ENCODE measurements at regions not wholly inside any gene's neighbourhood (a gene's known extent, or its start where the extent isn't known, plus 50 kb on each side); places are given as distances from the start of the nearest gene placed in this dataset.

DNA sequence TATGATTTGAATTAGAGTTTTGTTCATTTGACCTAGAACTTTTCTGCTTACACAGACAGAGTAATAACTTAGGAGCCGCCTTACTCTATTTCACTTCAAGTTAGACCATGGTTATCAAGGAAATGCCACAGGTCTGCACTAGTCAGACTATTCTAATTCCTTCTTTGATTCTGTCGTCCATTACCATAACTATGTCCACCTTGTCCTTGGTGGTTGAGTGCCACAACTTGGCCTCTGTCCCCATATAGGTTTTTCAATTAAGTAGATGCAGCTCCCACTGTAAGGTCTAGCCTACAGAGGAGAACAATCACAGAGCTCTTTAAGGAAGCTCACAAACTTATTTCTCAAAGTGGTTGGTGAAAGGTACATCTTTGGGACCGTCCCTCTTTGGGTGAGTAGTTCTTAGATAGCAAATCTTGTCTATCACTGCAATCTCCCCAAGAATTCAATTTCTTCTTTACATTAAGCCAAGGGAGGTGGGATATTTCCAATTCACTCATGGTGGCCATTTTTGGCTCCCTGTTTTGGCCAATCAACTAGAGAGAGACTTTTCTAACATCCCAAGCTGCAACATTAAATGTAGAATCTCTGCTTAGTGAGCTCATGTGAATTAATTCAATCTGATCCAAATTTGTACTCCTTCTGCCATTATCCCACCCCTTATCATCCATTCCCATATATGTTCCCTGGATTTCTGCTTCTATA is 434.6 kb downstream of the ADAMTS20 start:
- DNase-seq, result no peak

- DNase-seq, result no peak
Observed at GRCh38 chr12:43115441-43116160, 436.4 kb downstream of the ADAMTS20 start.

- no peak for DNase-seq
Observed at GRCh38 chr12:43114316-43114715, 437.7 kb downstream of the ADAMTS20 start.

DNA sequence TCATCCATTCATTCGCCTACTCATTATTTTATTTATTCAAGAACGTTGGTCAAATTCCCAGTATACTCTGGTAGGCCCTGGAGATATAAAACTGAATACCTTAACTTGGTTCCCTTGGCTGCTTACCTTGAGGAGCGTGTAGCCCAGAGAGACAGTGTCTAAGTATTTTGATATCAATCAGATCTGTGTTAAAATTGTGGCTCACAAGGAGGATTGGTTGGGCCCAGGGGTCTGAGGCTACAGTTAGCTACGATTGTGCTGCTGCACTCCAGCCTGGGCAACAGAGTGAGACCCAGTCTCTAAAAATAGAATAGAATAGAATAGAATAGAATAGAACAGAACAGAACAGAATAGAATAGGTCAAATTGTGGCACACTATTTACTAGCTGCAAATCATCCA is 438.4 kb downstream of the ADAMTS20 start:
- DNase-seq, result no peak

DNA sequence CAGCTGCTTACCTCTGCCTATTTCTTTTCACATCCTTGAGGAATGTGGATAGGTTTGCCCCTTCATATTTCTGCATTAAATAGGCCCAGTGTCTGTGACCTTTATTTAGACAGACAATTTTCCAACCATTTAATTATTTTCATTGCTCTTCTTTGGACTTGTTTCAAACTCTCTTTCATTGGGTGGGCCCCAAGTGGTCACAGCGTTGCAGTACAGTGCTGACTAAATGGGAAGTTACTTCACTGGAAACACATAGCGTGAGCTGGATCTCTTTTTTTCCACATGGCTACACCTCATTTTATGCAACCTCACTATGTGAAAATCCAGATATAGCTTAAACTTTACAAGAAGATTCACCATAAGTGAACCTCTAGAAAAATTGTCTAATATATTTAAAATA is 438.9 kb downstream of the ADAMTS20 start:
- DNase-seq, result no peak

- DNase-seq, result no peak
Observed at GRCh38 chr12:43112101-43112920, 439.7 kb downstream of the ADAMTS20 start.

- DNase-seq, result no peak
Observed at GRCh38 chr12:43111608-43112007, 440.4 kb downstream of the ADAMTS20 start.

DNA sequence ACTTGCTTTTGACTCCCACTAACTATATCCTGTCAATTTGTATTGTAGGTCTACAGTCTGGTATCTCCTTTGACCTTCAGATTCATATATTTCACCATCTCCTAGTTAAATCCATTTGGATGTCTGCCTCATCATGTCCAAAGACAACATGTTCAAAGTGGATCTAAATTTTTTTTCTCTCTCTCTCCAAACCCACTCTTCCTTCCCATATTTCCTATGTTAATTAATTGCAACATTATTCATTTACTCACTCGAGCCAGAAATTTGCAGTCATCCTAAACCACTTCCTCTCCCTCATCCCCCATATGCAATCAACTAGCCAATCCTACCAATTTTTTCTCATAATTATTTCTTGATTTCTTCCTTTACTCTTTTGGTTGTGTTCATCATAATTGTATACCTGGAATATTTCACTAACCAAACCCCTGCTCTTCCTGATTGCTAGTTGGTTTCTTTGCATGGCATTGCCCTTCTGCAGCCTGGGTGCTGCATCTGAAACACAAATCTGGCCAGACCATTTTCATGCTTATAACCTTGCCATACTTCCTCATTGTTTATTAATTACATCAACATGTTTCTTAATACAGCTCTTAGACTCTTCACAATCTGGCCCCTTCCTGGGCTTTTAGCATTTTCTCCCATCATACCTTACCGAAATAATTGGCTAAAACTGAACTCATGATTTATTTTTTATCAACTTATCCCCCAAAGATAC is 442.2 kb downstream of the ADAMTS20 start:
- no peak for DNase-seq

DNA sequence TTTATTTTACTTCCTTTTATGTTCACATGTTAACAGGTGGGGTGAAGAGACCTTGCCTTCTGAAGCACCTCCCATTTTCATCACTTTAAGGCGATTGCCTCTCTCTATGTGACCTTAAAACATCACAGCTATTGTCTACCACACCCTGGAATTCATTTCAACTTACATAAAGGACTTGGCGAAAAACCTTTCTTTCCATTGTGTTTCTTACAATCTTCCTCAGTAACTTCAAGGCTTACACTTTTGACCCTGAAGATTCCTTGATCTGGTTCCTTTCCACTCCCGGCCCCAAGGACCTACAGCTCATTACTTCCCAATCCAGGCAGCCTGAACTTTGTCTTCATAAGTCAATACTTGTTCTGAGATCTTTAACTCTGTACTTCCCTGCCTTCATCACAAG is 443.3 kb downstream of the ADAMTS20 start:
- no peak for DNase-seq

GRCh38 chr12:43107026-43107775 is 444.8 kb downstream of the ADAMTS20 start:
- no peak for DNase-seq

DNA sequence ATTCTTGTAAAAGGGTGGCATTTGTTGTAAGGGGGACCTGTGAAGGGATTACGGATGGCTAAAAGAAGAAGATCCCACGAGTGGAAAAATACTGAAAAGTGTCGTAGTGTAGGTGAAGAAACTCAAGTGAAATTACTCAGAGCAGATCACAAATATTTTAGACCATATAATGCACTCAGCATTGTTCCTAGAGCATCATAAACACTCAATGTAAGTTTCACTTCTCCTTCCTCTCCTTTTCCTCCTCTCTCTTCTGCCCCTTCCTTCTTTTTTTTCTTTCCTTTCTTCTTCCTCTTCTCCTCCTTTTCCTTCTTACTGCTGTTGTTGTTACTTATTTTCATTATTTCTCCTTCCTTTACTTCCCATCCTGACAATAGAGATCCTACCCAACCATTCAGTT is 445.6 kb downstream of the ADAMTS20 start:
- DNase-seq, result no peak

DNA sequence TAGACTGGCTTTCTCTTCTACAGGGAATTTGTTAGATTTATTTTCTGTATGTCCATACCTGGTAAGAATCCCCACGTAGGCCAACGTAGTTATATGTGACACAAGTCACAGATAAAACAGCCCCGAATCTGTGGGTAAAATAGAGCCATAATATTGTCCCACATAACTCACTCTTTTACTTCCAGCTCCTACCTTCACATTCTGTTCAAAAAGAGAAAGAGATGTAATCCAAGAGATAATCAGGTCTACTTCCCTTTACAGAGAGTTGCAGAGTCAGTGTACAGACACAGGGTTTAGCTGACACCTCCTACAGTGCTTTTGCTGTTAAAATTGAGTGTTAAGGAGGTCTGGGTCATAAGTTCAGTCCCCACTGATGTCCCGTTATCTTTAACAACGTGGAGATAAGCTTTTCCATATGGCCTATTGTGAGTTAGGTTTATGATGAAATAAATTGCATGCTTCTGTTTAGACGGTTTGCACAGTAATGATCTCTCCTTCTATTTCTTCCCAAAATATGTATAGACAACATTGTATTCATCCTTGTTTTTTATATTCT is 446.5 kb downstream of the ADAMTS20 start:
- peak; percentile 76 to 77 for DNase-seq

DNA sequence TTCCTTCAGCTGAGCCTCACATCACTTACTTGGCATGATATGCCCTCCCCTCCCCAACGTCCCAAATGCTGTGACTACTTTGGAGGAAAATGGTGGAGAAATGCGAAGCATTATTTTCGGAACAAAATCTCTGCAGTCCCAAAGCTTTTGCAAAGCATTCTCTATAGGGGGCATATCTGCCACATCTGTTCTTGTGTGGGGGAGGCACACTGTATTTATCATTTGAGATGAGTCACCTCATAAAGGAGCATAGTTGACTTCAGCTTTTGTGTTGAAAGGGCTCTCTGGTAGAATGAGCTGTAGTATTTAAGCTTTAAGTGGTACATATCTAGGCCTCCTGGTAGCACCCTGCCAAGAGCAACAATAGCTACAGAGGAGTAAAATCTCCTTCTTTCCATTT is 447.5 kb downstream of the ADAMTS20 start:
- no peak for DNase-seq

GRCh38 chr12:43103866-43104265 is 448.1 kb downstream of the ADAMTS20 start:
- no peak for DNase-seq

DNA sequence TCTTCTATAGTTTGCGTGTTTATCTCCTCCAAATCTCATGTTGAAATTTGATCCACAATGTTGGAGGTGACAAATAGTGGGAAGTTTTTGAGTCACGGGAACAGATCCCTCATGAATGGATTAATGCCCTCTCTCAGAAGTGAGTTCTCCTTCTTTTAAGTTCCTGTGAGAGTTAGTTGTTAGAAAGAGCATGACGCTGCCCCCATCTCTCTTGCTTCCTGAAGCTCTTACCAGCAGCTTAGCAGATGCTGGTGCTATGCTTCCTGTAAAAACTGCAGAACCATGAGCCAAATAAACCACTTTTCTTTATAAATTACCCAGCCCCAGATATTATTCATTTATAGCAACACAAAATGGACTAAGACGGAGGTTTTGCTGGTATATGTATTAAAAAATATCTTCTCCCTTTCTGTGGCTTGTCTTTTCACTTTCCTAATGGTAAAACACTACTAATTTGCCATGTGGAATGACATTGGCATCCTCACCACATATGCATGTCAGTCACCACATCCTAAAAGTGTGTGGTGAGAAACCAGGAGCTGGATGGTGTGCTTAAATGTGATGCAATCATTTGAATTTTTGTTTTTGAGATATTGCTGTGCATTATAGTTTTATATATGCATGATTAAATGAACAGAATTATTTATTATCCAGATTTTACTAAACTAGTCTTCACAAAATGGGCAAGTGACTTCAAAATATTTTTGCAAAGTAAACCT is 449.3 kb downstream of the ADAMTS20 start:
- no peak for DNase-seq

DNA sequence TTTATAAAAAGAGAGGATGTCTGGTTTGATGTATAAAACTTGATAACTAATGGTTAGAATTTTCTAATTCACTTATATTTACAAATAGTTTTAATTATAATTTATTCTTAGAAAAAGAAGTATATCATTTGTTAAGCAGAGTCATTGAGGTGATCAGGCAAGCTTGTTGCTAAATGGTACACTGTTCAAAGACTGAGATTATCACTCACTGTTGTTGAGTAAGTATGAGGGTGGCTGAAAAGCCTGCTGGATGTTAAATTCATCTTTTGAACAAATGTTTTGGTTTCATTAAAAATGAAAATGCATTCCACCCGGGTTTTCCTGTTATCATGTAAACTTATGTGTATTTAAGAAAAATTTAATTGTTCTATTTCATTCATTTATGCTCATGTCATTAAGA is 451.8 kb downstream of the ADAMTS20 start:
- no peak for DNase-seq

GRCh38 chr12:43099691-43100163 is 452.3 kb downstream of the ADAMTS20 start:
- DNase-seq, result no peak

GRCh38 chr12:43098766-43099550 is 453.0 kb downstream of the ADAMTS20 start:
- no peak for DNase-seq

- DNase-seq, result no peak
Observed at GRCh38 chr12:43098071-43098470, 453.9 kb downstream of the ADAMTS20 start.
